NCI-H345 treated with DMSO at 0.1 percent for 48 hours (cell line): ENCODE measurements at regions not wholly inside any gene's neighbourhood (a gene's known extent, or its start where the extent isn't known, plus 50 kb on each side); places are given as distances from the start of the nearest gene placed in this dataset.

ENCODE experiments used
- DNase-seq: peaks from one replicate; lab custom pipeline; 2025; ENCODE audit not compliant: unreplicated experiment; lab: John Stamatoyannopoulos, UW

GRCh38 chr2:217060516-217060915, 200.7 kb upstream of the TNP1 start:
- no peak for DNase-seq

- no peak for DNase-seq
Observed at GRCh38 chr2:217058791-217059755, 199.2 kb upstream of the TNP1 start.

- no peak for DNase-seq
Observed at GRCh38 chr2:217057773-217058172, 197.9 kb upstream of the TNP1 start.

GRCh38 chr2:217055624-217056023, 195.8 kb upstream of the TNP1 start:
- DNase-seq: no peak

GRCh38 chr2:217054791-217055190, 194.9 kb upstream of the TNP1 start:
- DNase-seq: peak; percentile 35

GRCh38 chr2:217052856-217053577, 193.2 kb upstream of the TNP1 start:
- DNase-seq: no peak

- no peak for DNase-seq
Observed at GRCh38 chr2:217051416-217051815, 191.6 kb upstream of the TNP1 start.

GRCh38 chr2:217049956-217050355, 190.1 kb upstream of the TNP1 start:
- DNase-seq: no peak

GRCh38 chr2:217049422-217049821, 189.6 kb upstream of the TNP1 start:
- DNase-seq: no peak

- DNase-seq: no peak
Observed at GRCh38 chr2:217048730-217049129, 188.9 kb upstream of the TNP1 start.

- DNase-seq: no peak
Observed at GRCh38 chr2:217047631-217048030, 187.8 kb upstream of the TNP1 start.

- no peak for DNase-seq
Observed at GRCh38 chr2:217047209-217047608, 187.3 kb upstream of the TNP1 start.

GRCh38 chr2:217045700-217046475, 186.0 kb upstream of the TNP1 start:
- DNase-seq: no peak

GRCh38 chr2:217040099-217040498, 180.2 kb upstream of the TNP1 start:
- no peak for DNase-seq

GRCh38 chr2:217038001-217038400, 178.1 kb upstream of the TNP1 start:
- DNase-seq: no peak

GRCh38 chr2:217037353-217037752, 177.5 kb upstream of the TNP1 start:
- no peak for DNase-seq

GRCh38 chr2:217035967-217036366, 176.1 kb upstream of the TNP1 start:
- DNase-seq: no peak

GRCh38 chr2:217033186-217033585, 173.3 kb upstream of the TNP1 start:
- no peak for DNase-seq

GRCh38 chr2:217031445-217031844, 171.6 kb upstream of the TNP1 start:
- no peak for DNase-seq

- no peak for DNase-seq
Observed at GRCh38 chr2:217030081-217030480, 170.2 kb upstream of the TNP1 start.

- no peak for DNase-seq
Observed at GRCh38 chr2:217028128-217028527, 168.3 kb upstream of the TNP1 start.
